ENCODE measurements at regions not wholly inside any gene's neighbourhood (a gene's known extent, or its start where the extent isn't known, plus 50 kb on each side); places are given as distances from the start of the nearest gene placed in this dataset.

- FAIRE-seq (no peak), DNase-seq (ENCODE audit: insufficient read length, low spot score) (no peak)
- TF ChIP-seq CTCF (IDR thresholded peaks at IDR 0.05; ENCODE audit: insufficient read depth, missing control alignments) = no peak
These were observed 107.4 kb downstream of the RPS29 start for GRCh38 chr14:49478784-49479183.

GRCh38 chr14:49467091-49467490 lies 119.1 kb downstream of the RPS29 start:
- DNase-seq (ENCODE audit: insufficient read length, low spot score) (no peak), FAIRE-seq (no peak)
- TF ChIP-seq CTCF (IDR thresholded peaks at IDR 0.05; ENCODE audit: insufficient read depth, missing control alignments) = no peak

GRCh38 chr14:49464885-49465284 lies 121.3 kb downstream of the RPS29 start:
- FAIRE-seq = no peak
- DNase-seq (ENCODE audit: insufficient read length, low spot score) = no peak
- TF ChIP-seq CTCF (IDR thresholded peaks at IDR 0.05; ENCODE audit: insufficient read depth, missing control alignments) = no peak

GRCh38 chr14:49463146-49463545 lies 123.0 kb downstream of the RPS29 start:
- DNase-seq (ENCODE audit: insufficient read length, low spot score) = no peak
- no peak for FAIRE-seq
- TF ChIP-seq CTCF (IDR thresholded peaks at IDR 0.05; ENCODE audit: insufficient read depth, missing control alignments) = no peak

- FAIRE-seq (peak; percentile 86), DNase-seq (ENCODE audit: insufficient read length, low spot score) (no peak)
- TF ChIP-seq CTCF (IDR thresholded peaks at IDR 0.05; ENCODE audit: insufficient read depth, missing control alignments) = peak; percentile 84
These were observed 124.4 kb downstream of the RPS29 start for GRCh38 chr14:49461529-49462401.

- FAIRE-seq (no peak), DNase-seq (ENCODE audit: insufficient read length, low spot score) (no peak)
- no peak for TF ChIP-seq CTCF (IDR thresholded peaks at IDR 0.05; ENCODE audit: insufficient read depth, missing control alignments)
These were observed 125.5 kb downstream of the RPS29 start for GRCh38 chr14:49460662-49461061.

GRCh38 chr14:49456589-49456988 lies 129.6 kb downstream of the RPS29 start:
- FAIRE-seq (no peak), DNase-seq (ENCODE audit: insufficient read length, low spot score) (no peak)
- no peak for TF ChIP-seq CTCF (IDR thresholded peaks at IDR 0.05; ENCODE audit: insufficient read depth, missing control alignments)
